Neural progenitor cell (in vitro differentiated cells): ENCODE measurements at regions not wholly inside any gene's neighbourhood (a gene's known extent, or its start where the extent isn't known, plus 50 kb on each side); places are given as distances from the start of the nearest gene placed in this dataset.

Experiments used
- CTCF ChIP-seq: fragments of 200-600 bp; sonication (generic); IDR thresholded peaks from 2 replicates; pipeline ENCODE4 v1.5.1; 2017; ENCODE audit warnings: antibody characterized with exemption, mild to moderate bottlenecking
- EZH2 ChIP-seq: fragments of 200-600 bp; sonication (generic); IDR thresholded peaks from 2 replicates; pipeline ENCODE4 v1.6.1; 2017; ENCODE audit warnings: antibody characterized with exemption, mild to moderate bottlenecking, moderate library complexity

DNA sequence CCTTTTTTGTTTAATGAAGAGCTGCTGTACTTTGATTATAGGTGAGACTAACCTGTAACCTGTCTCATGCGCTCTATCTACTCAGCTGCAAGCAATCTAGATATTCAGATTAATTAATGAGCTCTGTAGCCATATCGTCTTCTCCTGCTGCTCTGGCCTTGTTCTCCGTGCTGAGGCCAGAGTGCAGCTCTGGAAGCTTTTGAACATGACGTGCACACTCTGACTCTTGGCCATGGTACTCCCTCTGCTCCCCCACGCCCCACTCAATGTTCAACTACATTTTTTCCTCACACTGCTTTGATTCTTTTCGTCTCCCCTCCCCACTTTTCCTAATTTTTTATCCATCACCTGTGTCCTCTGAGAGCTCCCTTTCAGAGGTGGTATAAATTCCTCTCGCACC lies 751.8 kb downstream of the FGF9 start:
- no peak for TF ChIP-seq CTCF
- no peak for TF ChIP-seq EZH2
